RWPE2 (cell line): ENCODE measurements at regions not wholly inside any gene's neighbourhood (a gene's known extent, or its start where the extent isn't known, plus 50 kb on each side); places are given as distances from the start of the nearest gene placed in this dataset.
A peak's percentile ranks its signal among the peaks of the same experiment; 100 is the strongest.

Experiments used
- ATAC-seq: fragments of 200-7000 bp; cut with Tn5 transposase; 3 replicates; pipeline ENCODE4 v1.9.1; 2021; ENCODE audit warnings: low read depth
- DNase-seq: peaks from one replicate; pipeline ENCODE4 v3.0.0-alpha.2; 2020; ENCODE audit warnings: low spot score
- H3K27ac ChIP-seq: fragments of 450-650 bp; 2 replicates; pipeline ENCODE4 v1.5.1; 2017; ENCODE audit warnings: mild to moderate bottlenecking; ENCODE audit not compliant: poor library complexity, severe bottlenecking
- H3K27me3 ChIP-seq: fragments of 250-450 bp; sonication (Bioruptor Pico); 2 replicates; pipeline ENCODE4 v1.5.1; 2021; ENCODE audit warnings: mild to moderate bottlenecking, moderate library complexity; ENCODE audit not compliant: insufficient read depth, poor library complexity, severe bottlenecking
- H3K36me3 ChIP-seq: fragments of 250-450 bp; sonication (Bioruptor Pico); 2 replicates; pipeline ENCODE4 v1.5.1; 2020; ENCODE audit warnings: low read depth, mild to moderate bottlenecking, moderate library complexity
- H3K4me1 ChIP-seq: fragments of 250-450 bp; sonication (Bioruptor Pico); 2 replicates; pipeline ENCODE4 v1.5.1; 2021; ENCODE audit warnings: mild to moderate bottlenecking, moderate library complexity; ENCODE audit not compliant: insufficient read depth, poor library complexity, severe bottlenecking
- H3K4me3 ChIP-seq: fragments of 250-450 bp; sonication (Bioruptor Pico); 2 replicates; pipeline ENCODE4 v1.5.1; 2021; ENCODE audit warnings: mild to moderate bottlenecking, moderate library complexity; ENCODE audit not compliant: severe bottlenecking
- H3K9me3 ChIP-seq: fragments of 250-450 bp; sonication (Bioruptor Pico); 2 replicates; pipeline ENCODE4 v1.5.1; 2021; ENCODE audit warnings: mild to moderate bottlenecking, moderate library complexity; ENCODE audit not compliant: severe bottlenecking
- TF ChIP-seq, protein P1 (sequence below): fragments of 450-650 bp; IDR thresholded peaks from one replicate; pipeline ENCODE4 v1.5.1; 2017; ENCODE audit warnings: mild to moderate bottlenecking, moderate library complexity; ENCODE audit not compliant: poor library complexity, severe bottlenecking

- peak; percentile 24; the same call in 1 of the 3 replicates for ATAC-seq
- Histone ChIP-seq H3K27me3 (no peaks in the 10 kb centered on the region), H3K9me3 (no peaks in the 10 kb centered on the region)
Observed at GRCh38 chr12:98446060-98446459, 69.3 kb upstream of the TMPO start.

GRCh38 chr12:98446682-98447081 lies 68.7 kb upstream of the TMPO start:
- peak; percentile 74; the same call in 2 of the 3 replicates for ATAC-seq
- no peak for DNase-seq
- H3K9me3 ChIP-seq = no peaks in the 10 kb centered on the region
- H3K4me3 ChIP-seq = no peak overlapping the region
- peak overlapping the region; percentile 32 for H3K27ac ChIP-seq
- H3K4me1 ChIP-seq = peaks cover 13% of the 10 kb centered on the region
- TF ChIP-seq, protein P1, sequence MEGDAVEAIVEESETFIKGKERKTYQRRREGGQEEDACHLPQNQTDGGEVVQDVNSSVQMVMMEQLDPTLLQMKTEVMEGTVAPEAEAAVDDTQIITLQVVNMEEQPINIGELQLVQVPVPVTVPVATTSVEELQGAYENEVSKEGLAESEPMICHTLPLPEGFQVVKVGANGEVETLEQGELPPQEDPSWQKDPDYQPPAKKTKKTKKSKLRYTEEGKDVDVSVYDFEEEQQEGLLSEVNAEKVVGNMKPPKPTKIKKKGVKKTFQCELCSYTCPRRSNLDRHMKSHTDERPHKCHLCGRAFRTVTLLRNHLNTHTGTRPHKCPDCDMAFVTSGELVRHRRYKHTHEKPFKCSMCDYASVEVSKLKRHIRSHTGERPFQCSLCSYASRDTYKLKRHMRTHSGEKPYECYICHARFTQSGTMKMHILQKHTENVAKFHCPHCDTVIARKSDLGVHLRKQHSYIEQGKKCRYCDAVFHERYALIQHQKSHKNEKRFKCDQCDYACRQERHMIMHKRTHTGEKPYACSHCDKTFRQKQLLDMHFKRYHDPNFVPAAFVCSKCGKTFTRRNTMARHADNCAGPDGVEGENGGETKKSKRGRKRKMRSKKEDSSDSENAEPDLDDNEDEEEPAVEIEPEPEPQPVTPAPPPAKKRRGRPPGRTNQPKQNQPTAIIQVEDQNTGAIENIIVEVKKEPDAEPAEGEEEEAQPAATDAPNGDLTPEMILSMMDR = no peak
- no peaks in the 10 kb centered on the region for H3K27me3 ChIP-seq
- no peaks in the 10 kb centered on the region for H3K36me3 ChIP-seq

More at GRCh38 chr12:98446060-98446459, 69.3 kb upstream of the TMPO start:
- H3K4me3 ChIP-seq = no peak overlapping the region
- no peak for DNase-seq
- peaks cover 13% of the 10 kb centered on the region for H3K4me1 ChIP-seq
- peak overlapping the region; percentile 32 for H3K27ac ChIP-seq
- TF ChIP-seq, protein P1 = no peak
- no peaks in the 10 kb centered on the region for H3K36me3 ChIP-seq

DNA sequence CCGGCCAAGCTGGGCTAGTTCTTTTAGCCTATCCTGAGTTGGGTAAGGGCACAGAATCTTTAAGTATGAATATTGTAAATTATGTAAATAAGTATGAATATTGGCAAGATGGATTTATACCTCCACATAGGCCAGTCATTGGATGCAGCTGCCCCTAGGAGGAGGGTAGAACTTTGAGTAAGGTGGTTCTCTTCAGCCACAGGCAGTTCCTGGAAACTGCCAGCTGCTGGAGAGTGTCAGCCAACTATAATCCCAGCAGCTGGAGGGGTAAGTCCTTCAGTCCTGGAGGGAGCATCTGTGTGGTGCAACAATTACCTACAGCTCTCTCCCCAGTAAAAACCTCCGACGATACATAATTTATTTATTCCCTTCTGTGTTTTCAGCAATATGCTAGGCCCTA lies 65.8 kb upstream of the TMPO start:
- H3K9me3 ChIP-seq = no peaks in the 10 kb centered on the region
- ATAC-seq (no peak), DNase-seq (no peak)
- TF ChIP-seq, protein P1 = no peak
- H3K4me1 ChIP-seq = peaks cover 13% of the 10 kb centered on the region
- no peaks in the 10 kb centered on the region for H3K36me3 ChIP-seq
- H3K4me3 ChIP-seq = no peak overlapping the region
- no peak overlapping the region for H3K27ac ChIP-seq
- H3K27me3 ChIP-seq = no peaks in the 10 kb centered on the region

- H3K4me3 ChIP-seq = no peak overlapping the region
- H3K9me3 ChIP-seq = no peaks in the 10 kb centered on the region
- no peak overlapping the region for H3K27ac ChIP-seq
- no peak for DNase-seq
- TF ChIP-seq, protein P1 = no peak
- no peaks in the 10 kb centered on the region for H3K4me1 ChIP-seq
- H3K36me3 ChIP-seq = no peaks in the 10 kb centered on the region
- H3K27me3 ChIP-seq = no peaks in the 10 kb centered on the region
- ATAC-seq = no peak
Observed at GRCh38 chr12:98453070-98453469, 62.3 kb upstream of the TMPO start.

- no peak for ATAC-seq
- Histone ChIP-seq H3K27me3 (no peaks in the 10 kb centered on the region), H3K36me3 (no peaks in the 10 kb centered on the region), H3K4me1 (no peaks in the 10 kb centered on the region), H3K4me3 (no peak overlapping the region), H3K9me3 (no peaks in the 10 kb centered on the region), H3K27ac (no peak overlapping the region)
- TF ChIP-seq, protein P1 = no peak
- DNase-seq = no peak
Observed at GRCh38 chr12:98453492-98453891, 61.9 kb upstream of the TMPO start.
